Kidney (tissue), 13 donors: ENCODE measurements at regions not wholly inside any gene's neighbourhood (a gene's known extent, or its start where the extent isn't known, plus 50 kb on each side); places are given as distances from the start of the nearest gene placed in this dataset.

ENCODE experiments used
- DNase-seq, 5 donors: peaks; one replicate each; pipeline ENCODE4 v3.0.0-alpha.2; 2013 to 2020
- FAIRE-seq: peaks from 2 replicates; lab custom pipeline; 2012; peaks lifted over from hg19 to GRCh38; lab: Jason Lieb, UNC
- H3K27ac ChIP-seq, 2 donors: one replicate each; pipeline ENCODE4 v1.7.0; 2013; ENCODE audit warnings: low read depth in 2 of 2, low read length in 2 of 2, inconsistent platforms in 1 of 2
- H3K27me3 ChIP-seq: one replicate; pipeline ENCODE4 v1.7.1; 2013; ENCODE audit warnings: low read length, inconsistent platforms; ENCODE audit not compliant: control insufficient read depth, insufficient read depth
- H3K36me3 ChIP-seq, 3 donors: one replicate each; pipeline versions ENCODE4 v1.7.0 to v1.7.1; 2013; ENCODE audit warnings: low read length in 3 of 3, control low read depth in 1 of 3, inconsistent platforms in 1 of 3; ENCODE audit not compliant: insufficient read depth in 3 of 3, control insufficient read depth in 2 of 3
- H3K4me1 ChIP-seq, 3 donors: one replicate each; pipeline versions ENCODE4 v1.7.0 to v1.7.1; 2013; ENCODE audit warnings: low read length in 3 of 3, inconsistent platforms in 1 of 3, low read depth in 1 of 3; ENCODE audit not compliant: control insufficient read depth in 2 of 3, insufficient read depth in 2 of 3
- H3K4me3 ChIP-seq, 3 donors: one replicate each; pipeline versions ENCODE4 v1.7.0 to v1.8.1; 2013; ENCODE audit warnings: low read length in 3 of 3, control low read depth in 1 of 3, inconsistent platforms in 1 of 3
- H3K9ac ChIP-seq, 3 donors: one replicate each; pipeline versions ENCODE4 v1.7.0 to v1.7.1; 2013; ENCODE audit warnings: low read length in 3 of 3, control low read depth in 1 of 3, inconsistent platforms in 1 of 3
- H3K9me3 ChIP-seq, 3 donors: one replicate each; pipeline versions ENCODE4 v1.7.0 to v1.7.1; 2013; ENCODE audit warnings: low read length in 3 of 3, control low read depth in 1 of 3, inconsistent platforms in 1 of 3; ENCODE audit not compliant: control insufficient read depth in 2 of 3, insufficient read depth in 1 of 3
- intact Hi-C: fragments of 100-400 bp; cut with DNase I; formaldehyde crosslinking; loops from one replicate; pipeline ENCODE4 v1.11.1; 2022
- TF ChIP-seq, protein P1 (sequence below): IDR thresholded peaks from 3 replicates; pipeline ENCODE4 v1.5.1; 2012; ENCODE audit warnings: mild to moderate bottlenecking, moderate library complexity, borderline replicate concordance; ENCODE audit not compliant: insufficient read depth; ENCODE audit errors: extremely low read depth
- donor health status: control.
- donor health status: control.
- donor health status: control.
- donor health status: control.
- donor health status: control.
- donor health status: DM: yes; HTN: yes; CAD: no.
- donor health status: Normal renal cell carcinoma (clear cell type).

- Histone ChIP-seq H3K27me3 (no peaks in the 10 kb centered on the region), H3K9ac (no peak overlapping the region), H3K9me3 (no peaks in the 10 kb centered on the region), H3K27ac (no peak overlapping the region), H3K4me1 (no peaks in the 10 kb centered on the region), H3K4me3 (no peak overlapping the region), H3K36me3 (no peaks in the 10 kb centered on the region)
- intact Hi-C loops = no loop called here
- no peak for DNase-seq
- TF ChIP-seq, protein P1, sequence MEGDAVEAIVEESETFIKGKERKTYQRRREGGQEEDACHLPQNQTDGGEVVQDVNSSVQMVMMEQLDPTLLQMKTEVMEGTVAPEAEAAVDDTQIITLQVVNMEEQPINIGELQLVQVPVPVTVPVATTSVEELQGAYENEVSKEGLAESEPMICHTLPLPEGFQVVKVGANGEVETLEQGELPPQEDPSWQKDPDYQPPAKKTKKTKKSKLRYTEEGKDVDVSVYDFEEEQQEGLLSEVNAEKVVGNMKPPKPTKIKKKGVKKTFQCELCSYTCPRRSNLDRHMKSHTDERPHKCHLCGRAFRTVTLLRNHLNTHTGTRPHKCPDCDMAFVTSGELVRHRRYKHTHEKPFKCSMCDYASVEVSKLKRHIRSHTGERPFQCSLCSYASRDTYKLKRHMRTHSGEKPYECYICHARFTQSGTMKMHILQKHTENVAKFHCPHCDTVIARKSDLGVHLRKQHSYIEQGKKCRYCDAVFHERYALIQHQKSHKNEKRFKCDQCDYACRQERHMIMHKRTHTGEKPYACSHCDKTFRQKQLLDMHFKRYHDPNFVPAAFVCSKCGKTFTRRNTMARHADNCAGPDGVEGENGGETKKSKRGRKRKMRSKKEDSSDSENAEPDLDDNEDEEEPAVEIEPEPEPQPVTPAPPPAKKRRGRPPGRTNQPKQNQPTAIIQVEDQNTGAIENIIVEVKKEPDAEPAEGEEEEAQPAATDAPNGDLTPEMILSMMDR = no peak
- FAIRE-seq = no peak
Measured at GRCh38 chr3:145716519-145716918, 444.5 kb downstream of the PLOD2 start.

- Histone ChIP-seq H3K36me3 (no peaks in the 10 kb centered on the region), H3K9ac (no peak overlapping the region), H3K4me3 (no peak overlapping the region), H3K27ac (no peak overlapping the region), H3K4me1 (no peaks in the 10 kb centered on the region), H3K9me3 (no peaks in the 10 kb centered on the region), H3K27me3 (no peaks in the 10 kb centered on the region)
- TF ChIP-seq, protein P1 = no peak
- no peak for FAIRE-seq
- intact Hi-C loops = no loop called here
- no peak for DNase-seq
Measured at GRCh38 chr3:145719114-145719513, 441.9 kb downstream of the PLOD2 start.

- H3K9ac ChIP-seq = no peak overlapping the region
- no peak for DNase-seq
- no peak overlapping the region for H3K27ac ChIP-seq
- TF ChIP-seq, protein P1 = no peak
- no peaks in the 10 kb centered on the region for H3K4me1 ChIP-seq
- H3K4me3 ChIP-seq = no peak overlapping the region
- no peaks in the 10 kb centered on the region for H3K9me3 ChIP-seq
- intact Hi-C loops = no loop called here
- FAIRE-seq = no peak
- no peaks in the 10 kb centered on the region for H3K36me3 ChIP-seq
- H3K27me3 ChIP-seq = no peaks in the 10 kb centered on the region
Measured at GRCh38 chr3:145721273-145721805, 439.6 kb downstream of the PLOD2 start.

GRCh38 chr3:145721815-145722214 is 439.2 kb downstream of the PLOD2 start:
- H3K27ac ChIP-seq = no peak overlapping the region
- H3K9me3 ChIP-seq = no peaks in the 10 kb centered on the region
- DNase-seq (no peak), FAIRE-seq (no peak)
- intact Hi-C loops = no loop called here
- no peak overlapping the region for H3K4me3 ChIP-seq
- no peaks in the 10 kb centered on the region for H3K36me3 ChIP-seq
- H3K4me1 ChIP-seq = no peaks in the 10 kb centered on the region
- TF ChIP-seq, protein P1 = no peak
- no peaks in the 10 kb centered on the region for H3K27me3 ChIP-seq
- no peak overlapping the region for H3K9ac ChIP-seq
